WTC11 (cell line): ENCODE measurements at regions not wholly inside any gene's neighbourhood (a gene's known extent, or its start where the extent isn't known, plus 50 kb on each side); places are given as distances from the start of the nearest gene placed in this dataset.

ENCODE experiments used
- ATF2 ChIP-seq: sonication (generic); formaldehyde crosslinking; IDR thresholded peaks from 2 replicates; pipeline ENCODE4 v1.8.1; 2022; ENCODE audit warnings: low read depth, missing genetic modification reagents, borderline replicate concordance
- CTCF ChIP-seq: fragments of 200-600 bp; IDR thresholded peaks from 2 replicates; pipeline ENCODE4 v1.8.0; 2022; ENCODE audit warnings: antibody characterized with exemption
- KAT7 ChIP-seq: sonication (generic); formaldehyde crosslinking; IDR thresholded peaks from 2 replicates; pipeline ENCODE4 v1.8.1; 2023; ENCODE audit warnings: missing genetic modification reagents, mild to moderate bottlenecking, borderline replicate concordance
- MAX ChIP-seq: sonication (generic); formaldehyde crosslinking; IDR thresholded peaks from 2 replicates; pipeline ENCODE4 v1.8.0; 2022; ENCODE audit warnings: mild to moderate bottlenecking, missing genetic modification reagents
- RELA ChIP-seq: sonication (generic); formaldehyde crosslinking; IDR thresholded peaks from 2 replicates; pipeline ENCODE4 v1.8.1; 2022; ENCODE audit warnings: missing genetic modification reagents, mild to moderate bottlenecking, borderline replicate concordance
- SMAD4 ChIP-seq: sonication (generic); formaldehyde crosslinking; IDR thresholded peaks from 2 replicates; pipeline ENCODE4 v1.8.0; 2022; ENCODE audit warnings: mild to moderate bottlenecking, missing genetic modification reagents
- ZNF121 ChIP-seq: sonication (generic); formaldehyde crosslinking; IDR thresholded peaks from 2 replicates; pipeline ENCODE4 v1.8.0; 2023; ENCODE audit warnings: missing genetic modification reagents

GRCh38 chr1:94677087-94677486 is 135.5 kb upstream of the F3 start:
- TF ChIP-seq ATF2 (CRISPR knock-in tag) (no peak), SMAD4 (CRISPR knock-in tag) (no peak), MAX (CRISPR knock-in tag) (no peak), CTCF (no peak), KAT7 (CRISPR knock-in tag) (no peak), RELA (CRISPR knock-in tag) (no peak), ZNF121 (CRISPR knock-in tag) (no peak)
